ENCODE measurements at regions not wholly inside any gene's neighbourhood (a gene's known extent, or its start where the extent isn't known, plus 50 kb on each side); places are given as distances from the start of the nearest gene placed in this dataset.

GRCh38 chr6:165184192-165184979 lies 125.0 kb downstream of the C6orf118 start:
- no peak for TF ChIP-seq EZH2phosphoT487 (IDR thresholded peaks at IDR 0.05; ENCODE audit: low read depth)
- no peak for TF ChIP-seq CTCF (IDR thresholded peaks at IDR 0.05; ENCODE audit: low read depth, low read length)
